A204.1 (cell line): ENCODE measurements at regions not wholly inside any gene's neighbourhood (a gene's known extent, or its start where the extent isn't known, plus 50 kb on each side); places are given as distances from the start of the nearest gene placed in this dataset.
"Not testable (repeated sequence)": the region's sequence is repeated elsewhere in the genome, so short reads cannot be mapped to it uniquely, and the experiment has no call there.

ENCODE experiments used
- FAIRE-seq: peaks from 2 replicates; lab custom pipeline; 2012; peaks lifted over from hg19 to GRCh38; lab: Jason Lieb, UNC

DNA sequence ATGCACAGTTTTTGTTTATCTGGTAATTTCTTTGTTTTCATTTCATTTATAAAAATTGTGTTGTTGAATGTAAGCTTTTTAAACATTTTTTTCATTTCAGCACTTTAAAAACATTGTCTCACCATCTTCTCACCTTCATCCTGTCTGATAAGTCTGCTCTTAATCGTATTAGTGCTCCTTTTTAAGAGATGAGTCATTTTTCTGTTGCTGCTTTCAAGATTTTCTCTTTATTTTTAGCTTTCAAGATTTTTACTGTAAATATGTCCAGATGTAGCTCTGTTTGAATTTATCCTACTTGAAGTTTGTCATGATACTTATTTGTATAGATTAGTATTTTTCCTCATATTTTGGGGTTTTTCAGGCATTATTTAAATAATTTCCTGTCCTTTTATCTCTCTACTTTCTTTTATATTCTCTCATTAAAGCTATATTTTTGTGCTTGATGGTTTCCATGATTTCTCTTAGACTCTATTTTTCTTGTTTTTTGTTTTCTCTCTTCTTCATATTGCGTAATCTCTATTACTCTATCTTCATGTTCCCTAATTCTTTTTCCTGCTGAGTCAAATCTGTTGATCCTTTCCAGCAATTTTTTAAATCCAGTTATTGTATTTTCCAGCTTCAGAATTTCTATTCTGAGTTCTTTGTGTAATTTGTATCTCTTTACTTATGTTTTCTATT is 1400.4 kb upstream of the PCDH7 start:
- no peak for FAIRE-seq

DNA sequence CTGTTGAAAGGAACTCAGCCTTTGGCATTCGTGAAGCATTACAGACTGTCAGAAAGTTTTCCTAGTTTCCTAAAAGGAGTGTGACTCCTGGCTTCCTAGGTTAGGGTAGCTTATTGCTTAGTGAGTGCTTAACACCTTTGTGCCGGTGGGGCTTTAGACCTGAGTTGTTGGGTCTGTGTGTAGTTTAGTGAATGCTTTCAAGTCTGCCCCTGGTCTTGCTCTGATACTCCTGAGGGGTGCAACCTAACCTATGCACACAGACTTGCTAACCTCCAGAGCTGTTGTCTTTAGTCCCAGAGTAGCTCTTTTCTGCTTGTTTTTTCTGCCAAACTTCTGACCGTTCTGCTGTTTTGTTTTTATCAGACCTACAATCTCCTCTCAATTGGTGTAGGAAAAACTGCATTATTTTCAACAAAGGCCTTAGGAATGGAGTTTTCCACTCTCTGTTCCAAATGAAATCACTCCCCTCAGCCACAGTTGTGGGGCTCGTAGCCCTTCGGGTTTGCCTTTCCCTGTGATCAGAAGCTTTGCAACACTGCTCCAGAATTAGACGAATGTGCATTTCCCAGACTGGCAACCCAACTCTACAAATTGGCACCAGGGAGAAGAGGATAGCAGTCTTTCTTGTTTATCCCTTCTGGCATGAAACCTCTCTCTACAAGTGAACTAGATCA is 1399.1 kb upstream of the PCDH7 start:
- no peak for FAIRE-seq

DNA sequence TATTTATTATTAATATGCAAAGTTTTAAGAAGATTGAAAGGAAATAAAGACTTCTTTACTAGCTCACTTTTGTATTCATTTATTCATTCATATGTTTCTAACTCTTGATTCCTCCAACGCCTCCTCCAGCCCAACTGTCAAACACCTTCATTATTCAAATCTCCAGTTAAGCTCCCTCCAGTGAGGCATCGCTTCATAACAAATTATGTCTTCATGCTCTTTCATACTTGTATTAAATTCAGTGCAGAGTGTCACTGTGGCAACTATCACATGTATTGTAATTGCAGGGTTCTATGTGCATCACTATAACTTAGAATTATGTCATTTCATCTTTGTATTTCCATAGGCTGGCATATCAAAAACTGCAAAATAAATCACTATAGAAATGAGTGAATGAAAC is 1394.2 kb upstream of the PCDH7 start:
- FAIRE-seq: no peak

DNA sequence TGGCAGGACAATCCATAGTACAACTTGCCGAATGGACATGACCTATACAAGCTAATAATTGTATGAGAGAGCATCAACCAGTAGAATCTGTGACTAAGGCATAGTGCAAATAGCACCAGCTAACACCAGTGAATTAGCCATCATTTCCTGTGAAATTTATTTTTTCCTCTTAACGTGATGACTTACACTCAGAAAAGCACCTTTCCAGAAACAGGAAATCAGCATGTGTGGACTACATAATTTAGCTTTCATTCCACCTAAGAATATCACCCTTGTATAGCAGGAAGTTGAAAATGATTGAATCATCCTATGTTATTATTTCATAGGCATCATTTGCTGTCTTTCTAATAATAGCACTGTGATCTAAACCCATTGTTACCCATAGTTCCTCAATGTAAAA is 1393.4 kb upstream of the PCDH7 start:
- FAIRE-seq: no peak

DNA sequence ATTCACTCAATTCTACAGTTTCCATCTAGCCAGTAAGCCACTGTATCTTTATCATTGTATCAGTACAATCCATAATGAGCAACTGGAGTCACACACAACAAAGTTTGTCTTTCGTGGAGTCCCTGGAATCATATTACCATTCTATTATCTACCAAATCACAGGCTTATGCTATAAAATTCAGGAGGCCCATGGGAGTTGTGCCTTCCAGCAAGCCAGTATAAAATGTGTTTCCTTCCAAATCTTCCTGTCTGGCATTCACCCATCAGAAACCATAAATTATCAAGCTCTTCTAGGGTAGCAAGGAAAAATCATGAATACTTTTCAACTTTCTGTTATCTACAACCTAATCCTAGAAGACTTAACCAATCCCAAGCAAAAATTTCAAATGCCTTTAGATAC is 1383.3 kb upstream of the PCDH7 start:
- no peak for FAIRE-seq

DNA sequence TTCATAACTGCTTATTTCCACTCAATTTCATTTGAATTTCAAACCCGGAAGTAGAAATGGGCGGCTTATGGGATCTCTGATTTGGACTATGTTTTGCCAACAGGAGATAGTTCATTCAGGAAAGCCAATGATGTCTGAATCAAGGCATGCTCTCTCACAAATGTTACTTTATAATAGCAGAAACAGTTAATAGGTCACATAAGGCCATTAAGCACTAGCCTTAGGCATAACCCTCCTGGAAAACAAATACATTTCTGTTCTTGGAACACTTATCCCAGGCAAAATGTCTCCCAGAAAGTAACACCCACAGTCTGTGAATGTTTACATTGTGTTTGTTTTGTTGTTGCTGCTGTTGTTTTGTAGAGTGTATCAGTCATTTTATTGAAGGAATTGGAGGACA is 1347.2 kb upstream of the PCDH7 start:
- FAIRE-seq: no peak

GRCh38 chr4:29375716-29376115 is 1344.5 kb upstream of the PCDH7 start:
- FAIRE-seq: no peak

GRCh38 chr4:29378237-29378636 is 1341.9 kb upstream of the PCDH7 start:
- FAIRE-seq: not testable (repeated sequence)

- no peak for FAIRE-seq
Observed at GRCh38 chr4:29390921-29391320, 1329.2 kb upstream of the PCDH7 start.

- FAIRE-seq: no peak
Observed at GRCh38 chr4:29405116-29405515, 1315.1 kb upstream of the PCDH7 start.

DNA sequence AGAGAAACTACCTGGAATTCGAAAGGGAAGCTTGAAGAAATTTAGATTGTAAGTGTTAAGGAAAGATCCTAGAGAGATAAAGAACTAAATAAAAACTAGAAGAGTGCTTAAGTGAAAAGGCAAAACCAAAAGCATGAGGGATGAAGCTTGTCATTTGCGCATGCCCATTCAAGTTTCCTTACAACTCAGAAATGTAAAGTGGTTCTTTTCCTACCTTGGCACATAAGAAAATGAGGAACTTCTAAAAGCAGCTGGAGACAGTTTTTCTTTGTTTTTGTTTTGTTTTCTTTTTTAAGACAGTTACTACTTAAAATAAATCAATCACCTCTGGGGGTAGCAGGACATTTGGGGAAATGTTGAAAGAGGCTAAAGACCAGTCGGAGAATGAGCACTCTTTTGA is 1304.4 kb upstream of the PCDH7 start:
- no peak for FAIRE-seq

DNA sequence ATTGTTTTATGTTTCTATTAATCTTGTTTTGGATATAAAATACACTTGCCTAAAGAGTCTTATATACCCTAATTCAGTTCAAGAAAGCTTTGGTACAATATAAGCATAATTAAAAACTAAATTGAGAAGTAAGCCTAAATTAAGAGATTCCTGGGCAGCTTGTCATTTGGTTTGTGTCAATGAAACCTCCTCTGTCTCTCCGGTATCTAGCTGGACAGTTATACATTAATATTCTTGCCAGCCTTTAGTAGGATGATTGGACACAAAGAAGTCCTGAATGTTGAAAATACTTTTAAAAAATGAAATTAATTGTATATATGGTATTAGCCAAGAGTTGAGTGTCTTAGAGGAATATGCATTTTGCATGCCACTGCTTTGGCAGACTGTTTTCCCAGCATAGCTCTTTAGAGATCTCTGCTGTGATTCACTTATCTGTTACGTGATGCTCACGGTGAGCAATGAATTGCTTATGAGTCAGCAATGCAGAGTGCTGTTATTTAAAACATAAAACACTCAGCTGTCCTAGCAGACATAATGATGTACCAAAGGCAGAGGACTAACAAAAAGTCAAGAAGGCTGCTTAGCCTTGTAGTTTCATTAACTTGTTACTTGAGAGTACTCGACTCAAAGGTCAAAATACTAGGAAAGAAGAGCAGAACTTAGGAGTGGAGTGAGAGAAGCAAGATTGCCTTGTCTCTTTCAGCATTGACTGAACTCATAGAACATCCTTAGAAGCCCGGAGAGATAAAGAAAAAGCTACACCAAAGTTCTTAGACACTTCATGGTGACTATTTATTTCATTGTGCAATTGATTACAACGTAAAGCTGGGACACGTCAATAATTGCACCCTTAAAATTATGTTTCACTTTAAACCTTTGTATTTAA is 1296.1 kb upstream of the PCDH7 start:
- no peak for FAIRE-seq

- no peak for FAIRE-seq
Observed at GRCh38 chr4:29453303-29453820, 1266.8 kb upstream of the PCDH7 start.

DNA sequence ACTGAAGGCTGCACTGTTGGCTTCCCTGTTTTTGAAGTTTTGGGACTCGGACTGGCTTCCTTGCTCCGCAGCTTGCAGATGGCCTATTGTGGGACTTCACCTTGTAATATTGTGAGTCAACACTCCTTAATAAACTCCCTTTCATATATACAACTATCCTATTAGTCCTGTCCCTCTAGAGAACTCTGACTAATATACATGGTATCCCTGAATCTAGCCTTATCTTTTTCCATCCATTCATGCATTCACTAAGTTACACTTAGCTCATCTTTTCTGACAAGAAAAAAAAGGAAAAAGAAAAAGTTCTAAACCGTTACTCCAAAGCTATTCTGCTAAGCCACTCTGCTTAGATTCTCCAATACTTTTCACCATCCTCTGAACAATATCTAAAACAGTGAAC is 1260.2 kb upstream of the PCDH7 start:
- FAIRE-seq: no peak

DNA sequence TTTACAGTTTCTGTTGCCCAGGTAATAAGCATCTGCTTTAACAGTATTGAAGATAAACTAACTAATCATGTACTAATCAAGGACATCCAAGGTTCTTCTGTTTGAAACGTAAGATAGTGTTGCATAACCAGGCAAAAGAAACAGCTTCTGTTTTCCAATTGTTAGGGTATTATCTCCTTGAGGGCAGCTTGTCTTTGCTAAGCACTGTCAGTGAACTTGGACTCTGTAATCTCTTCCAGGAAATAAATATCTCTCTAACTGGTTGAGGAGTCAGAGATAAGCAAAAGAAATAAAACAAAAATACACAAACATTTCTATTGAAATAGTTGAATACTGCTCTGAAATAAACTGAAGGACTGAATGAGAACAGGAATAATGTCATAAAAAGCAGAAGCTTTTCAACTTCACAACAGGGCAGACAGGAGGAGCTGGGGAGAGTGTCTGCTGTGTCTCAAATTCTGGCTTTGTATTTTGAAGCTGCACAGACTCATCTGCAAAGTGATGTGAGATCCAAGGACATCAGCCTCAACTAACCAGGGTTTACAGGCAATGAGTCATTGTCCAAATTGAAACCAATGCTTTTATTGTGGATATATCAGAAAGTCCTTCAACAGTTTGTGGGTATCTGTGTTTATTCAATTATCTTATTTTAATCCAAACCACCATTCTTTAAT is 1253.0 kb upstream of the PCDH7 start:
- no peak for FAIRE-seq
